GM11168 (cell line): ENCODE measurements at regions not wholly inside any gene's neighbourhood (a gene's known extent, or its start where the extent isn't known, plus 50 kb on each side); places are given as distances from the start of the nearest gene placed in this dataset.
"Not testable (repeated sequence)": the region's sequence is repeated elsewhere in the genome, so short reads cannot be mapped to it uniquely, and the experiment has no call there.

ENCODE experiments used
- in situ Hi-C: fragments of 300-500 bp; cut with MboI; formaldehyde crosslinking; loops from one replicate; pipeline ENCODE4 v1.12.0; 2022; ENCODE audit warnings: low sequenced_read_pairs; ENCODE audit not compliant: unreplicated experiment

- in situ Hi-C loops: no loop called here
These were observed 397.6 kb upstream of the ACTBL2 start for GRCh38 chr5:57880216-57880615.

- in situ Hi-C loops: no loop called here
These were observed 395.7 kb upstream of the ACTBL2 start for GRCh38 chr5:57878301-57878722.

- in situ Hi-C loops: no loop called here
These were observed 388.9 kb upstream of the ACTBL2 start for GRCh38 chr5:57871496-57871895.

- in situ Hi-C loops: not testable (repeated sequence)
These were observed 387.7 kb upstream of the ACTBL2 start for GRCh38 chr5:57870267-57870666.

- in situ Hi-C loops: no loop called here
These were observed 381.1 kb upstream of the ACTBL2 start for GRCh38 chr5:57863661-57864060.

GRCh38 chr5:57862942-57863341 lies 380.3 kb upstream of the ACTBL2 start:
- in situ Hi-C loops: no loop called here

GRCh38 chr5:57862471-57862911 lies 379.9 kb upstream of the ACTBL2 start:
- in situ Hi-C loops: no loop called here

GRCh38 chr5:57859626-57860025 lies 377.0 kb upstream of the ACTBL2 start:
- in situ Hi-C loops: no loop called here

- in situ Hi-C loops: no loop called here
These were observed 376.3 kb upstream of the ACTBL2 start for GRCh38 chr5:57858905-57859304.

- in situ Hi-C loops: no loop called here
These were observed 375.1 kb upstream of the ACTBL2 start for GRCh38 chr5:57857696-57858095.

GRCh38 chr5:57855831-57856230 lies 373.2 kb upstream of the ACTBL2 start:
- in situ Hi-C loops: no loop called here

- in situ Hi-C loops: no loop called here
These were observed 371.5 kb upstream of the ACTBL2 start for GRCh38 chr5:57853929-57854697.

- in situ Hi-C loops: no loop called here
These were observed 367.5 kb upstream of the ACTBL2 start for GRCh38 chr5:57850109-57850508.

- in situ Hi-C loops: no loop called here
These were observed 362.4 kb upstream of the ACTBL2 start for GRCh38 chr5:57845025-57845424.

GRCh38 chr5:57844410-57844809 lies 361.8 kb upstream of the ACTBL2 start:
- in situ Hi-C loops: no loop called here

GRCh38 chr5:57843059-57843367 lies 360.4 kb upstream of the ACTBL2 start:
- in situ Hi-C loops: no loop called here

GRCh38 chr5:57842364-57843058 lies 359.9 kb upstream of the ACTBL2 start:
- in situ Hi-C loops: no loop called here

GRCh38 chr5:57841676-57842363 lies 359.2 kb upstream of the ACTBL2 start:
- in situ Hi-C loops: no loop called here

- in situ Hi-C loops: no loop called here
These were observed 356.9 kb upstream of the ACTBL2 start for GRCh38 chr5:57839437-57840079.

GRCh38 chr5:57839025-57839424 lies 356.4 kb upstream of the ACTBL2 start:
- in situ Hi-C loops: no loop called here

GRCh38 chr5:57836921-57837320 lies 354.3 kb upstream of the ACTBL2 start:
- in situ Hi-C loops: no loop called here
